GM12892 (cell line): ENCODE measurements at regions not wholly inside any gene's neighbourhood (a gene's known extent, or its start where the extent isn't known, plus 50 kb on each side); places are given as distances from the start of the nearest gene placed in this dataset.
"Not testable (repeated sequence)": the region's sequence is repeated elsewhere in the genome, so short reads cannot be mapped to it uniquely, and the experiment has no call there.

Experiments used
- DNase-seq: peaks from one replicate; pipeline ENCODE4 v3.0.0; 2011; ENCODE audit not compliant: insufficient read length
- FAIRE-seq: peaks from 2 replicates; lab custom pipeline; 2011; peaks lifted over from hg19 to GRCh38; lab: Jason Lieb, UNC
- POLR2A ChIP-seq: IDR thresholded peaks from 2 replicates; pipeline ENCODE4 v1.6.1; 2011; ENCODE audit warnings: low read depth, low read length, control low read depth
- POLR2AphosphoS5 ChIP-seq: IDR thresholded peaks from 2 replicates; pipeline ENCODE4 v1.6.1; 2011; ENCODE audit warnings: low read depth, low read length, control low read depth
- TAF1 ChIP-seq: IDR thresholded peaks from 2 replicates; pipeline ENCODE4 v1.6.1; 2011; ENCODE audit warnings: low read depth, mild to moderate bottlenecking, control low read depth, low read length, borderline replicate concordance

GRCh38 chr5:105663671-105664070 is 2007.1 kb downstream of the EFNA5 start:
- DNase-seq = no peak
- no peak for FAIRE-seq
- TF ChIP-seq POLR2AphosphoS5 = no peak

DNA sequence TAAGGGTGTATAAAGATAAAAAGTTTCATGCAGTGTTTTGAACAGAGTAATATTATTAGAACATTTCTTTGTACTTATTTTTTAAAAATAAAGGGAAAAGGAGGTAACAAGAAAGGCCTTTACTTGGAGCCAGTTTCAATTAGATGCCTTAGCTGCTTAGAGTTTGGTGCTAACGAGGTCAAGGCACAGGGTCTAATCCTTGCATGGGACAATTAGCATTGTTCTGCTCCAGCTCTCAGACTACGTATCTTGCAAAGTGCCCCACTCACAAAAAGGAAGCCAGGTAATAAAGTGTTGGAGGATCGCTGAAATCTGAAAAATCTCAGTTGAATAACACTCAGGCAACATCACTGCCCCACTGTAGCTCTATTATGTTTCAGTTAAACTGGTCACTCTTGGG is 2011.3 kb downstream of the EFNA5 start:
- TF ChIP-seq POLR2A (no peak), POLR2AphosphoS5 (no peak)
- FAIRE-seq = no peak
- no peak for DNase-seq

- TF ChIP-seq TAF1 (no peak), POLR2AphosphoS5 (no peak), POLR2A (no peak)
- DNase-seq (no peak), FAIRE-seq (no peak)
Measured at GRCh38 chr5:105640328-105640727, 2030.4 kb downstream of the EFNA5 start.

DNA sequence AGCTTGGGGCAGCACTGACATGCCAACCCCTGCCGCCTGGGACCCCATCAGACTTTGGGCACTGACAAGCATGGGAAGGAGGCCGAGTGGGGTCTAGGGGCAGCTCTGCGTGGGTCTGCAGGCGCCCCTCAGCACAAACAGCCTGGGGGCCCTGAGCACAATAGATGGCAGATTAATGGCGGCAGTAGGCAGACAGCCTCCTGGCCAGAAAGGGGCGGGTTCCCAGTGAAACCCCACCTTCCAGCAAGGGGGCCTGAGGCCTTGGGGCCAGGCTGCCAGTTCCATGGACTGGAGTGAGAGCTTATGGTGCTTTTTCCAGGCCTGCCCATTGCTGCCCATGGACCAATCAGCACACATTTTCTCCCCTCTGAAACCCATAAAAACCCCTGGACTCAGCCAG is 2031.2 kb downstream of the EFNA5 start:
- TF ChIP-seq POLR2A = no peak
- TF ChIP-seq TAF1 = no peak
- TF ChIP-seq POLR2AphosphoS5 = no peak
- DNase-seq = no peak
- no peak for FAIRE-seq

- DNase-seq (no peak), FAIRE-seq (no peak)
- no peak for TF ChIP-seq POLR2AphosphoS5
- TF ChIP-seq POLR2A = no peak
- TF ChIP-seq TAF1 = no peak
Measured at GRCh38 chr5:105639068-105639467, 2031.7 kb downstream of the EFNA5 start.

GRCh38 chr5:105638437-105638836 is 2032.3 kb downstream of the EFNA5 start:
- DNase-seq (no peak), FAIRE-seq (no peak)
- TF ChIP-seq POLR2A = no peak
- TF ChIP-seq POLR2AphosphoS5 = no peak
- no peak for TF ChIP-seq TAF1

DNA sequence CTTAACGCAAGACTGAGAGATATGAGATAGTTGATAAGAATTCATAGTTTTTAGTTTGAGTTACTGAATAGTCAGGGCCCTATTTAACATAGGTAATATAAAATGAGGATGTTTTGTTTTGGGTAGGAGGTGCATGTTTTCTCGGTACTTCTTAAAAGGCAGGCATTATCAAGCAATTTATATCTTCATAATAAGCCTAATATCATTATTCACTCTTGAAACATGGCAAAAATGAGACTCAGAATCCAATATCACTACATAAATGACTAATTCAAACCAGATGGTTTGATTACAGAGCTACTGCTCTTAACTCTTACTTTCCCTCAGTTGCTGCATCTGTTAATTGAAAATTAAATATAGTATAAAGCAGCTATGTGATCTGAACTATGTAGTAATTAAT is 2038.7 kb downstream of the EFNA5 start:
- no peak for TF ChIP-seq POLR2AphosphoS5
- TF ChIP-seq POLR2A = no peak
- no peak for TF ChIP-seq TAF1
- DNase-seq (no peak), FAIRE-seq (no peak)

DNA sequence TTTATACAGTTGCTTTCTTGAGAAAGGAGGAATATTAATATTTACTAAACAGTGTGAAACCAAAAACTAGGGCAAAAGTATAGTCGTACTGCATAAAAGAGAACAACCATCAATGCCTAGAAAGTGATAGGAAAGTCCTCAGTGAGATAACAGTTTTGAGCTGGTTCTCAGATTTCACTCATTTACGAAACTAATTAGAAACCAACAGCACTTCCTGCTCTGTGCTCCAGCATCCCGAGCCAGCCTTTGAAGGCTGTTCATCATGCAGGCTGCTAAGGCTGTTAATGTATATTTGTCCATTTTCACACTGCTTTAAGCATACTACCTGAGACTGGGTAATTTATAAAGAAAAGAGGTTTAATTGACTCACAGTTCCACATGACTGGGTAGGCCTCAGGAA is 2039.9 kb downstream of the EFNA5 start:
- TF ChIP-seq POLR2AphosphoS5 (no peak), POLR2A (no peak), TAF1 (no peak)
- DNase-seq (no peak), FAIRE-seq (no peak)

- TF ChIP-seq POLR2A (no peak), TAF1 (no peak), POLR2AphosphoS5 (no peak)
- DNase-seq (no peak), FAIRE-seq (no peak)
Measured at GRCh38 chr5:105619725-105620124, 2051.0 kb downstream of the EFNA5 start.

GRCh38 chr5:105617436-105618215 is 2053.1 kb downstream of the EFNA5 start:
- no peak for DNase-seq
- TF ChIP-seq POLR2AphosphoS5 (no peak), POLR2A (no peak), TAF1 (no peak)
- FAIRE-seq = no peak

DNA sequence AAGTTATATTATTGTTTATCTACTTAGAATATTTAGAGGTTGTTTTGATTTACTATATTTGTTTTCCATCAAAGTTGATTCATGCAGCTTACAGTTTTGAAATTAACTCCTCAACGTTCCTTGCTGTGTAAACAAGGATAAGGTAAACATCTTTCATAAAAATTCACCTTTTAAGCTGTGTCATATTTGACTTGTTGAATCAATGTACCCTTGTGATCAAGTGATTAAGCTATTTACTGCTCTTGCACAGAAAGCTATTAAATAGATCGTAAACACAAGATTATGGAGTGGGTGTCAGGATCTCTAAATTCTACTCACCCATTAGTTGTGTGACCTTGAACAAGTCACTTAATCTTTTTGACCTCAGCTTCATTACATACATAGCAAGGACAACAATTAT is 2054.0 kb upstream of the NUDT12 start:
- no peak for TF ChIP-seq POLR2A
- no peak for TF ChIP-seq TAF1
- TF ChIP-seq POLR2AphosphoS5 = no peak
- FAIRE-seq (no peak), DNase-seq (no peak)

- DNase-seq, FAIRE-seq: not testable (repeated sequence)
Measured at GRCh38 chr5:105602406-105602805, 2039.8 kb upstream of the NUDT12 start.
